Activated naive CD4-positive, alpha-beta T cell (primary cell): ENCODE measurements at regions not wholly inside any gene's neighbourhood (a gene's known extent, or its start where the extent isn't known, plus 50 kb on each side); places are given as distances from the start of the nearest gene placed in this dataset.
"Not testable (repeated sequence)": the region's sequence is repeated elsewhere in the genome, so short reads cannot be mapped to it uniquely, and the experiment has no call there.

ENCODE experiments used
- DNase-seq, 4 experiments: peaks; one replicate each; lab custom pipeline; 2025; lab: John Stamatoyannopoulos, UW

DNA sequence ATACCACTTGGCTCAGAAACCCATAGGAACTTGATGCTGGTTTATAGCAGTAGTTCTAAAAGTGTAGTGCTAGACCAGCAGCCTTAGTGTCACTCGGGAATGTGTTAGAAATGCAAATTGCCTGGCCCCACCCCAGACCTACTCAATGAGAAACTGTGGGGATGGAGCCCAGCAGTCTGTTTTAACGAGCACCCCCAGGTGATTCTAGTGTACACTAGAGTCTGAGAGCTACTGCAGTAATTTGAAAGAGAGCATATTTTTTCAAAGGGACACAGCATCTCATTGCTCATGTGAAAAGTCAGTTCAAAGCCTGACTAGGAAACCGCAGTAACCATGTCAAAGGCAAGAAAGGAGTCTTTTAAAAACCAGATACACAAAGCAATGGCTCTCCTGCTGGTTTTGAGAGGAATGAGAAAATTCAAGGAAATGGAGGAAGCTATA lies 313.4 kb downstream of the SQOR start:
- no peak for DNase-seq

- DNase-seq, result no peak
These were observed 324.1 kb downstream of the SQOR start for GRCh38 chr15:45958924-45959323.

DNA sequence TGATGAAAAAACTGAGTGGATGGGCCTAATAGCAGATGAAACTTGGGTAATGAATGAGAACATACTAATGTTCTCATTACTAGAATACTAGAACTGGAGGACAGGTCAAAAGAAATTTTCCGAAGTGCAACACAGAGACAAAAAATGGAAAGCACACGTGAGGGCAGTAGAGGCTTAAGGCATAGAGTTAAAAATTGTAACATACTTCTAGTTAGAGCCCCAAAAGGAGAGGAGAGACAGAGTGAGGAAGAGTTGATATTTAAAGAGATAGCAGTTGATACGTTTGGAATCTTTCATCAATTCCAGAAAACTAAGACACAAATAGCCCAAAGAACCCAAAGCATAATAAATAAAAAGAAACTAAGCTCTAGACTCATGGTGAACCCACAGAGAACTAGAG lies 327.9 kb downstream of the SQOR start:
- DNase-seq, result no peak

DNA sequence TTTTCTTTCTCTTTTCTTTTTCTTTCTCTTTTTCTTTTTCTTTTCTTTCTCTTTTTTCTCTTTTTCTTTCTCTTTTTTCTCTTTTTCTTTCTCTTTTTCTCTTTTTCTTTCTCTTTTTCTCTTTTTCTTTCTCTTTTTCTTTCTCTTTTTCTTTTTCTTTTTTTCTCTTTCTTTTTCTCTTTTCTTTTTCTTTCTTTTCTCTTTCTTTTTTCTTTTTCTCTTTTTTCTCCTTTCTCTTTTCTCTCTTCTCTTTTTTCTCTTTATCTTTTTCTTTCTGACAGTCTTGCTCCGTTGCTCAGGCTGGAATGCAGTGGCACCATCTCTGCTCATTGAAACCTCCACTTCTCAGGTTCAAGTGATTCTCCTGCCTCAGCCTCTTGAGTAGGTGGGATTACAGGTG lies 335.7 kb downstream of the SQOR start:
- no peak for DNase-seq

DNA sequence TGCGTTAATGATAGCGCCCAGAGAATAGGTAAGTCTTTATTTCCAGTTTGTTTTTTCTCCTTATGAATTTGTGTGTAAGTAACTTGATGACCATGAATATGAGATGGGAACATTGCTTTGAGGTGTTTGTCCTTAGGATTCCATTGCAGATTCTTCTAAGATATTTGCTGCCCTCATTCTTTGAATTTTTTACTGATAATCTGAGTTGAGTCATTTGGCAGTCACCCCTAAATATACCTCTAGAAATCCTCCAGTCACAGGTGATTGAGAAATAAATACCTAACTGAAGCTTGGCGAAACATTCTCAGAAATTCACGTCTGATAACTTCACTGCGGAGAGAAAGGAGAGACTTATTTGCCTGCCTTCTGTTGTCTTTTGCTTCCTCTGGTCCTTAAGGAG lies 345.5 kb downstream of the SQOR start:
- no peak for DNase-seq

- no peak for DNase-seq
These were observed 346.8 kb downstream of the SQOR start for GRCh38 chr15:45981625-45982024.

GRCh38 chr15:45991863-45992262 lies 357.0 kb downstream of the SQOR start:
- no peak for DNase-seq

GRCh38 chr15:45993072-45993471 lies 358.2 kb downstream of the SQOR start:
- no peak for DNase-seq

DNA sequence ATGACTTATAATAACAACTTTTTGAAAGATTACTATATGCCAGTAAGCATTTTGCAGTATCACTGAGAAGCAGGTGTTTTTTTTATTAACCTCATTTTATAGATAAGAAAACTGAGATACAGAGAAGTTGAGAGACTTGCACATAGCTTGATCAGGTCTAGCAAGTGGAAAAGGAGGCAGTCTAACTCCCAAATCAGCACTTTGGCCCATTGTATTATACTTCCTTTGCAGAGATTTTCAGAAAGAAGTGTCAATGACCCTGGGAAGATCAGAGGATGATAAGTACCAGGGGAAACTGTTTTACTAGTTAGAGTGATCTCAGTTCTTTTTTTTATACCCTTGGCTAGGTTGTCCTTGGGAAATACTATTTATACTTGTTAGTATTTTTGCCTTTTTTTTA lies 358.7 kb downstream of the SQOR start:
- no peak for DNase-seq

DNA sequence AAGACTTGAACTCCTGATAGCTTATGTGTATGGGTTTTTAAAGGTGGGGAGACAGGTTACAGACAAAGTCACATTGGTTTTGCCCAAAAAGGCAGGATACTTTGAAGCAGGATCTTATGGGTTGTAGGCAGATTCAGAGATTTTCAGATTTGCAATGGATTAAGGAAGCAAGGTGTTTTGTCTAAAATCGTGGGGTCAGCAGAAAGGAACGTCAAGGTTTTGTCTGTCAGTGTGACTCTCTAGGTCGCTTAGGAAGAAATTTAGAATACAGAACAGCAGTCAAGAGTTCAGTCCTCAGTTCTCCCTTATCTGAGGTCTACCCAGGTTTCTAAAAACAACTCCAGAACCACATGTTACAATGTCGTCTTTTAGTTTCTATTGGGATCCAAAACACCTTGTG lies 361.0 kb downstream of the SQOR start:
- DNase-seq, result no peak

- DNase-seq, result no peak
These were observed 379.7 kb downstream of the SQOR start for GRCh38 chr15:46014532-46014931.

DNA sequence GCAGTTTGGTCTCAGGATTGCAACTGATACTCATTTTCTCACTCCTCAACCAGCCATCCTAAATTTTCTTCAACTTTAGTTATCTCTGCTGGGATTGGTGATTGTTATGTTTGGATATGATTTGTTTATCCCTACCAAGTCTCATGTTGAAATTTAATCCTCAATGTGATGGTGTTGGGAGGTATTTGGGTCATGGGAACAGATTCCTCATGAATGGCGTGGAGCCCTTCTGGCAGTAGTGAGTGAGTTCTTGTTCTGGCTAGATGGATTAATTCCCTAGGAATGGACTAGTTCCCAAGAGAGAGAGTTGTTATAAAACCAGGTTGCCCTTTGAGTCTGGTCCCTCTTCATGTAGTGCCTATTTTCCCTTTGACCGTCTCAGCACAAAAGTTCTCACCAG lies 399.9 kb downstream of the SQOR start:
- no peak for DNase-seq

DNA sequence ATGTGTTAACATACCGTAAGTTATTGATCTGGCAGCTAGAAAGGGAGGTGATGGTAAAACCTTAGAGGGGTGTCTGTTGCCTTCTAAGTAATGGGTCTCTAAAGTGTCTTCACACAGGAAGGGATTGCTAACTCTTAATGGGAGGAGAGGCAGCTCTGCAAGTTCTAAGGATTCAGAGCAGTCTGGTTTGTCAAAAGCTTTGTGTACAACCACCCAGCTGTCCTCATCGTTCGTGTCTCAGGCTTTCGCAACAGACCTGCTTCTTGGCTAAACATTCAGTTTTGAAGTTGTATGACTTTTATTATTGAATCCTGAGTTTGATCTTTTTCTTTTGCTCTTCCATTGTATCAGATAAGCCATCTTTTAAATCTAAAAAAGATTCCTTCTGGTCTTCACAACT lies 404.9 kb downstream of the SQOR start:
- no peak for DNase-seq

- DNase-seq, result no peak
These were observed 407.1 kb downstream of the SQOR start for GRCh38 chr15:46041905-46042304.

DNA sequence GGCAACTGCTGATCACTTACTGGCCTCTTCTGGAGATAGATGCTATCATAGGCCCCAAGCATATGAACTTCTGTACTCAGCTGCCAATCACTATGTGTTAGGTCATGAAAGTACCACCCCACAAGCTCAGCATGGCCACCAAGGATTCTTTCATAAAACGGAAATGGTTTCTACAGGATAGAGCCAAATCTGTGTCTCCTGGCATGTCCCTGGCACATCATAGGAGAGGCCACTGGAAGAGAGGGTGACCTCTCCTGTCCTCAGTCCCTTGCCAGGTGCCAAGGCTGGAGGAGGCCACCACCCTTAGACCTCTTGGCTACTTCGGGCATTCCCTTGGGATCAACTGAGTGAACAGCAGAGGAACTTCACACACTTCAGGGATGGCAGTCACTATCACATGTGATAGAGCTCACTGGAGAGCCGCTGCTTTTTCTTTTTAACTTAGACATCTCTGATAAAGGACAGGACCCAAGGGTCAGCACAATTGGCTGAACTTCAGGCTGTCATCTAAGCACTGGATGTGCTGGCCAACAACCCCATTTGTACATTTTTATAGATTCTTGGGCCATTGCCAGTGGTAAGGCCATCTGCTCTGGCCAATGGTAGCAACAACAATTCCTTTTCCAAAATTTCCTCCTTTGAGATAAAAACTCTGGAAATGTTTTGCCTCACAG lies 425.2 kb downstream of the SQOR start:
- no peak for DNase-seq

DNA sequence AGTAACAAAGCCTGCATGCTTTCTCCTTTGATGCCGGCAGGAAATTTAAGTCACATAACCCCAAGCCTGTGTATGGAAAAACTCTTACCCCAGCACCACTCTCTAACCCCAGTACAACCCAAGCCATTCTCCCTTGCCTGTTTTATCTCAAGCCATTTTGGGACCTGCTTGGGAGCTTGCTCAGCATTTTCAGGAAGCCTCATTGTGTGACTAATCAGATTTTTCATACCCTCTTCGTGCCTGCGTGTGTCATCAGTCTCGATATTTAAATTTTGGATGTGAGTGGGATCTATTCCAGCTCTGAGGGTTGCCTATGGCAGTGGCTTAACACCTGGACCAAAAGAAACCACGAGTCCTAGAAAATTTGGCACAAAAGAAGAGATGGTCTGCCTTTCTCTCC lies 426.2 kb downstream of the SQOR start:
- DNase-seq, result no peak

GRCh38 chr15:46077220-46077619 lies 442.4 kb downstream of the SQOR start:
- no peak for DNase-seq

- no peak for DNase-seq
These were observed 444.2 kb downstream of the SQOR start for GRCh38 chr15:46079046-46079445.

GRCh38 chr15:46080016-46080415 lies 445.2 kb downstream of the SQOR start:
- DNase-seq, result no peak

GRCh38 chr15:46088486-46089445 lies 453.9 kb downstream of the SQOR start:
- no peak for DNase-seq

- DNase-seq, result no peak
These were observed 454.7 kb downstream of the SQOR start for GRCh38 chr15:46089467-46089935.

- no peak for DNase-seq
These were observed 457.1 kb downstream of the SQOR start for GRCh38 chr15:46091860-46092450.

- DNase-seq, result not testable (repeated sequence)
These were observed 463.2 kb downstream of the SQOR start for GRCh38 chr15:46098006-46098405.
